HG02759 (cell line): ENCODE measurements at regions not wholly inside any gene's neighbourhood (a gene's known extent, or its start where the extent isn't known, plus 50 kb on each side); places are given as distances from the start of the nearest gene placed in this dataset.
"Not testable (repeated sequence)": the region's sequence is repeated elsewhere in the genome, so short reads cannot be mapped to it uniquely, and the experiment has no call there.

Experiments
- ATAC-seq: cut with Tn5 transposase; IDR thresholded peaks from one replicate; pipeline ENCODE4 v1.9.1; 2021; ENCODE audit warnings: mild to moderate bottlenecking, moderate library complexity; ENCODE audit not compliant: unreplicated experiment

GRCh38 chrY:6552930-6553329 lies 306.9 kb downstream of the TSPY2 start:
- ATAC-seq, result not testable (repeated sequence)

GRCh38 chrY:6567030-6567429 lies 321.0 kb downstream of the TSPY2 start:
- not testable (repeated sequence) for ATAC-seq
